Endothelial cell of umbilical vein (primary cell): ENCODE measurements at regions not wholly inside any gene's neighbourhood (a gene's known extent, or its start where the extent isn't known, plus 50 kb on each side); places are given as distances from the start of the nearest gene placed in this dataset.

ENCODE experiments used
- CTCF ChIP-seq, 2 donors: IDR thresholded peaks; 1 replicate in 1 of 2; 2 replicates in 1 of 2; pipeline ENCODE4 v1.5.1; 2011; ENCODE audit warnings: low read length in 2 of 2, mild to moderate bottlenecking in 2 of 2, moderate library complexity in 2 of 2, control low read depth in 1 of 2, inconsistent platforms in 1 of 2, low read depth in 1 of 2; ENCODE audit not compliant: insufficient read depth in 1 of 2; ENCODE audit errors: extremely low read depth in 1 of 2
- EZH2 ChIP-seq: IDR thresholded peaks from 2 replicates; pipeline ENCODE4 v1.6.1; 2012; ENCODE audit warnings: borderline replicate concordance, low read depth, mild to moderate bottlenecking, moderate library complexity, low read length, inconsistent platforms; ENCODE audit not compliant: severe bottlenecking
- FOS ChIP-seq: IDR thresholded peaks from 2 replicates; pipeline ENCODE4 v1.6.1; 2011; ENCODE audit warnings: mild to moderate bottlenecking, low read length, moderate library complexity, borderline replicate concordance; ENCODE audit not compliant: insufficient read depth
- GATA2 ChIP-seq: IDR thresholded peaks from 2 replicates; pipeline ENCODE4 v1.7.0; 2011; ENCODE audit warnings: low read depth, mild to moderate bottlenecking, moderate library complexity, mixed read lengths, low read length; ENCODE audit not compliant: insufficient read length, insufficient read depth
- JUN ChIP-seq: IDR thresholded peaks from 2 replicates; pipeline ENCODE4 v1.6.1; 2011; ENCODE audit warnings: borderline replicate concordance, low read depth; ENCODE audit not compliant: insufficient read length, insufficient read depth
- MAX ChIP-seq: IDR thresholded peaks from 2 replicates; pipeline ENCODE4 v1.6.1; 2011; ENCODE audit not compliant: insufficient read depth, insufficient read length
- MYC ChIP-seq: IDR thresholded peaks from one replicate; pipeline ENCODE4 v1.6.1; 2011; ENCODE audit warnings: mild to moderate bottlenecking, low read depth, low read length
- POLR2A ChIP-seq: IDR thresholded peaks from 2 replicates; pipeline ENCODE4 v1.6.1; 2012; ENCODE audit warnings: low read depth, mild to moderate bottlenecking, control low read depth, low read length
- POLR2AphosphoS5 ChIP-seq: IDR thresholded peaks from 2 replicates; pipeline ENCODE4 v1.6.1; 2012; ENCODE audit warnings: low read depth, mild to moderate bottlenecking, control low read depth, low read length, moderate library complexity; ENCODE audit not compliant: insufficient read depth

- TF ChIP-seq CTCF (IDR thresholded peaks at IDR 0.05; ENCODE audit: extremely low read depth in 1 of 2, insufficient read depth in 1 of 2, low read depth in 1 of 2, low read length in 2 of 2) (no peak), FOS (no peak), POLR2AphosphoS5 (no peak), JUN (no peak), POLR2A (no peak), MAX (no peak), EZH2 (no peak), MYC (no peak), GATA2 (no peak)
These were observed 260.0 kb downstream of the COG6 start for GRCh38 chr13:39915418-39915817.
